K562 (cell line): ENCODE measurements at regions not wholly inside any gene's neighbourhood (a gene's known extent, or its start where the extent isn't known, plus 50 kb on each side); places are given as distances from the start of the nearest gene placed in this dataset.

Source experiments
- ATAC-seq: fragments of 200-7000 bp; cut with Tn5 transposase; 3 replicates; pipeline ENCODE4 v1.9.1; 2020; ENCODE audit warnings: moderate library complexity
- BruUV-seq: library from RNA; stranded (reverse); fragments of 400-500 nt; replicated peaks from 2 replicates; lab custom pipeline; 2021; lab: Mats Ljungman, UMichigan
- CTCF ChIA-PET: fragments of 300-600 bp; formaldehyde crosslinking; extraction: SDS; loops from one replicate; lab custom pipeline; 2021; ENCODE audit warnings: low intra/inter-chr PET ratio; lab: Yijun Ruan, JAX
- POLR2A ChIA-PET: fragments of 300-600, 350-650 bp; sonication (Branson Sonifier 250); formaldehyde crosslinking; extraction: SDS; loops from one replicate; lab custom pipeline; 2021; ENCODE audit warnings: antibody characterized with exemption, inconsistent platforms; lab: Yijun Ruan, JAX
- DNase-seq, 4 experiments: peaks; one replicate each; pipeline versions ENCODE4 v3.0.0 to v3.0.0-alpha.2; 2011 to 2018; ENCODE audit warnings: low spot score in 3 of 4, mixed read lengths in 3 of 4; ENCODE audit errors: extremely low read depth in 1 of 4
- FAIRE-seq: peaks from 2 replicates; lab custom pipeline; 2011; peaks lifted over from hg19 to GRCh38; lab: Jason Lieb, UNC
- H2AFZ ChIP-seq: 2 replicates; pipeline ENCODE4 v1.6.0; 2011; ENCODE audit warnings: low read depth, low read length, control low read depth, inconsistent platforms
- H3K27ac ChIP-seq: fragments of 200-600 bp; 3 replicates; pipeline ENCODE4 v1.8.0; 2011; ENCODE audit warnings: low read depth, mild to moderate bottlenecking, control low read depth, inconsistent platforms, low read length, moderate library complexity, mixed read lengths; ENCODE audit errors: extremely low read depth
- H3K27me3 ChIP-seq, 2 experiments: fragments of 300-600 bp in 1 of 2; 2 replicates in 1 of 2; 3 replicates in 1 of 2; pipeline versions ENCODE4 v1.6.0 to v1.8.0; 2011; ENCODE audit warnings: inconsistent platforms in 2 of 2, low read length in 2 of 2, mild to moderate bottlenecking in 1 of 2, mixed read lengths in 1 of 2, moderate library complexity in 1 of 2; ENCODE audit not compliant: control insufficient read depth in 2 of 2, insufficient read depth in 2 of 2
- H3K36me3 ChIP-seq: fragments of 300-600 bp; 3 replicates; pipeline ENCODE4 v1.8.0; 2011; ENCODE audit warnings: mild to moderate bottlenecking, low read length, inconsistent platforms; ENCODE audit not compliant: control insufficient read depth, insufficient read depth
- H3K4me1 ChIP-seq, 2 experiments: fragments of 200-600 bp in 1 of 2; replicated peaks in 1 of 2; 2 replicates in 1 of 2; 3 replicates in 1 of 2; pipeline versions ENCODE4 v1.5.1 to v1.8.0; 2011; ENCODE audit warnings: inconsistent platforms in 2 of 2, low read length in 2 of 2, mild to moderate bottlenecking in 1 of 2, mixed read lengths in 1 of 2, moderate library complexity in 1 of 2; ENCODE audit not compliant: control insufficient read depth in 2 of 2, insufficient read depth in 2 of 2
- H3K4me2 ChIP-seq: 2 replicates; pipeline ENCODE4 v1.6.1; 2011; ENCODE audit warnings: low read length, control low read depth, inconsistent platforms, mixed read lengths; ENCODE audit not compliant: insufficient read depth
- H3K4me3 ChIP-seq: fragments of 200-600 bp; sonication (generic), shearing (Covaris generic); 2 replicates; pipeline ENCODE4 v1.5.1; 2016; ENCODE audit warnings: control low read depth, inconsistent platforms
- H3K79me2 ChIP-seq: fragments of 200-600 bp; 3 replicates; pipeline ENCODE4 v1.8.0; 2011; ENCODE audit warnings: low read length, inconsistent platforms; ENCODE audit not compliant: control insufficient read depth, insufficient read depth
- H3K9ac ChIP-seq, 2 experiments: 2 replicates each; pipeline versions ENCODE4 v1.6.0 to v1.6.1; 2011; ENCODE audit warnings: low read depth in 2 of 2, low read length in 2 of 2, control low read depth in 1 of 2, inconsistent platforms in 1 of 2, mild to moderate bottlenecking in 1 of 2, mixed read lengths in 1 of 2; ENCODE audit not compliant: insufficient read depth in 1 of 2
- H3K9me1 ChIP-seq: one replicate; pipeline ENCODE4 v1.6.0; 2011; ENCODE audit warnings: inconsistent platforms, mild to moderate bottlenecking, low read length, moderate library complexity; ENCODE audit not compliant: control insufficient read depth, insufficient read depth
- H3K9me3 ChIP-seq: replicated peaks from 2 replicates; pipeline ENCODE4 v1.5.1; 2011; ENCODE audit warnings: low read depth, low read length, inconsistent platforms; ENCODE audit not compliant: control insufficient read depth, insufficient read depth
- H4K20me1 ChIP-seq: replicated peaks from 2 replicates; pipeline ENCODE4 v1.6.1; 2011; ENCODE audit warnings: low read length, inconsistent platforms, mixed read lengths; ENCODE audit not compliant: control insufficient read depth, insufficient read depth
- COPS2 ChIP-seq: fragments of 450-650 bp; conservative IDR thresholded peaks from 2 replicates; pipeline ENCODE4 v1.6.1; 2016; ENCODE audit warnings: mild to moderate bottlenecking, moderate library complexity
- PPARD ChIP-seq: fragments of 250-450 bp; sonication (Bioruptor Pico); IDR thresholded peaks from 2 replicates; pipeline ENCODE4 v1.8.0; 2022; ENCODE audit warnings: inconsistent platforms, mild to moderate bottlenecking, moderate library complexity
- PYGO2 ChIP-seq: fragments of 450-650 bp; IDR thresholded peaks from 2 replicates; pipeline ENCODE4 v1.6.1; 2016; ENCODE audit warnings: mild to moderate bottlenecking, missing genetic modification characterization, moderate library complexity, missing compliant biosample characterization
- SMARCA4 ChIP-seq: fragments of 450-650 bp; IDR thresholded peaks from 2 replicates; pipeline ENCODE4 v1.6.1; 2016
- TCF3 ChIP-seq: sonication (generic); formaldehyde crosslinking; IDR thresholded peaks from 2 replicates; pipeline ENCODE4 v1.4.0; 2020; ENCODE audit warnings: mild to moderate bottlenecking, missing genetic modification reagents
- U2AF1 ChIP-seq: fragments of 200-400 bp; formaldehyde crosslinking; optimal IDR thresholded peaks from 2 replicates; pipeline ENCODE3; 2017; ENCODE audit warnings: mild to moderate bottlenecking, low read depth, low read length, moderate library complexity
- ZBED1 ChIP-seq: IDR thresholded peaks from 2 replicates; pipeline ENCODE4 v1.6.1; 2014
- ZNF263 ChIP-seq: sonication (generic); formaldehyde crosslinking; IDR thresholded peaks from 2 replicates; pipeline ENCODE4 v1.8.0; 2022; ENCODE audit warnings: mild to moderate bottlenecking, missing genetic modification reagents, borderline replicate concordance
- ZNF609 ChIP-seq: sonication (generic); formaldehyde crosslinking; IDR thresholded peaks from 2 replicates; pipeline ENCODE4 v1.8.1; 2023; ENCODE audit warnings: missing genetic modification reagents, mild to moderate bottlenecking, borderline replicate concordance
- ZNF699 ChIP-seq: fragments of 250-450 bp; sonication (Bioruptor Pico); IDR thresholded peaks from 2 replicates; pipeline ENCODE4 v1.8.0; 2021; ENCODE audit warnings: mild to moderate bottlenecking, moderate library complexity; ENCODE audit not compliant: insufficient replicate concordance
- WGBS: fragments of 100-300 bp; shearing (Covaris generic); methylation state at CpG from one replicate; pipeline ENCODE4 v1.1.6; 2016; ENCODE audit warnings: low coverage, mixed read lengths; ENCODE audit not compliant: insufficient coverage; ENCODE audit errors: missing lambda C conversion rate; 5-methylcytosine and 5-hydroxymethylcytosine counted together
- in situ Hi-C: fragments of 300-500 bp; cut with MboI; formaldehyde crosslinking; loops from 4 replicates; pipeline ENCODE4 v1.15.0; 2018; ENCODE audit warnings: inconsistent platforms, mixed read lengths
- intact Hi-C: fragments of 100-400 bp; cut with micrococcal nuclease; formaldehyde crosslinking; loops from 2 replicates; pipeline ENCODE4 v1.14.2; 2022
- TF ChIP-seq, protein P1 (sequence below): sonication (generic); formaldehyde crosslinking; IDR thresholded peaks from 2 replicates; pipeline ENCODE4 v1.8.1; 2023; ENCODE audit warnings: mild to moderate bottlenecking, missing genetic modification reagents
- TF ChIP-seq, protein P2 (sequence below): IDR thresholded peaks from 3 replicates; pipeline ENCODE4 v1.6.1; 2011; ENCODE audit warnings: borderline replicate concordance, mild to moderate bottlenecking, moderate library complexity; ENCODE audit not compliant: insufficient read length; ENCODE audit errors: extremely low read depth
- TF ChIP-seq, protein P3 (sequence below): fragments of 450-650 bp; IDR thresholded peaks from 2 replicates; pipeline ENCODE4 v1.6.1; 2016

DNA sequence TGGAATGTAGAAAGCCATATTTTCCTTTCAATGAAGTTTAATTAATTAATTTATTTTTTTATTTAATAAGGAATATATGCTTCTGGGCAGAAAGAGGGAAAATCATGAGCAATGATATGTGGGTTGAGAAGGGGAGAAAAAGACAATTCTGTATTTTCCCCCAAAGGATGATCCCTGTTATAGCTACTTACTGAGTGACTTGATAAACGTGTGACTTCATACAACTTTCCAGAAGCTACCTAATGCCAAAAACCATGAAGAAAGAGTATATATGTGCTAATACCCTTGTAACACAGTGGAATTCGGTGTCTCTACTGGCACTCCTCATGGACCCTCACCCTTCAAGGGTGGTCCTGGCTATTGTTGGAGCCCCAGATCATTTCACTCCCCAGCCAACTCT lies 335.0 kb upstream of the KLF4 start:
- H3K4me3 ChIP-seq, result no peak overlapping the region
- H3K4me1 ChIP-seq, result peaks cover 4 to 7% of the 10 kb centered on the region in 2 experiments; a peak in 4 of 5 replicates
- no TSS peak for BruUV-seq
- WGBS, result 0% methylated on average over 2 of the region's 2 CpGs
- POLR2A ChIA-PET, result interaction anchor here (0.7 kb wide), 1 partner anchor 89 kb away, joined by 3 read pairs; no protein-coding TSS in a partner anchor
- no peak for ATAC-seq
- in situ Hi-C loops, result no loop called here
- H3K9me1 ChIP-seq, result no peaks in the 10 kb centered on the region
- no peak overlapping the region for H3K4me2 ChIP-seq
- peaks cover 14 to 26% of the 10 kb centered on the region in 2 experiments for H3K27me3 ChIP-seq
- H3K9me3 ChIP-seq, result no peaks in the 10 kb centered on the region
- H3K27ac ChIP-seq, result no peak overlapping the region
- no peaks in the 10 kb centered on the region for H4K20me1 ChIP-seq
- H3K9ac ChIP-seq, result no peak overlapping the region
- H2AFZ ChIP-seq, result no peak overlapping the region
- no peak for DNase-seq
- intact Hi-C loops, result no loop called here
- no peak for FAIRE-seq
- no peaks in the 10 kb centered on the region for H3K36me3 ChIP-seq
- no peaks in the 10 kb centered on the region for H3K79me2 ChIP-seq
- CTCF ChIA-PET, result no interaction called here
- TF ChIP-seq, protein P1, sequence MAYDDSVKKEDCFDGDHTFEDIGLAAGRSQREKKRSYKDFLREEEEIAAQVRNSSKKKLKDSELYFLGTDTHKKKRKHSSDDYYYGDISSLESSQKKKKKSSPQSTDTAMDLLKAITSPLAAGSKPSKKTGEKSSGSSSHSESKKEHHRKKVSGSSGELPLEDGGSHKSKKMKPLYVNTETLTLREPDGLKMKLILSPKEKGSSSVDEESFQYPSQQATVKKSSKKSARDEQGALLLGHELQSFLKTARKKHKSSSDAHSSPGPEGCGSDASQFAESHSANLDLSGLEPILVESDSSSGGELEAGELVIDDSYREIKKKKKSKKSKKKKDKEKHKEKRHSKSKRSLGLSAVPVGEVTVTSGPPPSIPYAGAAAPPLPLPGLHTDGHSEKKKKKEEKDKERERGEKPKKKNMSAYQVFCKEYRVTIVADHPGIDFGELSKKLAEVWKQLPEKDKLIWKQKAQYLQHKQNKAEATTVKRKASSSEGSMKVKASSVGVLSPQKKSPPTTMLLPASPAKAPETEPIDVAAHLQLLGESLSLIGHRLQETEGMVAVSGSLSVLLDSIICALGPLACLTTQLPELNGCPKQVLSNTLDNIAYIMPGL (CRISPR knock-in tag), result no peak
- TF ChIP-seq U2AF1, result no peak
- TF ChIP-seq PPARD (CRISPR knock-in tag), result no peak
- TF ChIP-seq COPS2, result no peak
- TF ChIP-seq ZBED1, result no peak
- no peak for TF ChIP-seq ZNF699 (CRISPR knock-in tag)
- TF ChIP-seq TCF3 (CRISPR knock-in tag), result no peak
- no peak for TF ChIP-seq SMARCA4
- TF ChIP-seq PYGO2, result no peak
- TF ChIP-seq, protein P2, sequence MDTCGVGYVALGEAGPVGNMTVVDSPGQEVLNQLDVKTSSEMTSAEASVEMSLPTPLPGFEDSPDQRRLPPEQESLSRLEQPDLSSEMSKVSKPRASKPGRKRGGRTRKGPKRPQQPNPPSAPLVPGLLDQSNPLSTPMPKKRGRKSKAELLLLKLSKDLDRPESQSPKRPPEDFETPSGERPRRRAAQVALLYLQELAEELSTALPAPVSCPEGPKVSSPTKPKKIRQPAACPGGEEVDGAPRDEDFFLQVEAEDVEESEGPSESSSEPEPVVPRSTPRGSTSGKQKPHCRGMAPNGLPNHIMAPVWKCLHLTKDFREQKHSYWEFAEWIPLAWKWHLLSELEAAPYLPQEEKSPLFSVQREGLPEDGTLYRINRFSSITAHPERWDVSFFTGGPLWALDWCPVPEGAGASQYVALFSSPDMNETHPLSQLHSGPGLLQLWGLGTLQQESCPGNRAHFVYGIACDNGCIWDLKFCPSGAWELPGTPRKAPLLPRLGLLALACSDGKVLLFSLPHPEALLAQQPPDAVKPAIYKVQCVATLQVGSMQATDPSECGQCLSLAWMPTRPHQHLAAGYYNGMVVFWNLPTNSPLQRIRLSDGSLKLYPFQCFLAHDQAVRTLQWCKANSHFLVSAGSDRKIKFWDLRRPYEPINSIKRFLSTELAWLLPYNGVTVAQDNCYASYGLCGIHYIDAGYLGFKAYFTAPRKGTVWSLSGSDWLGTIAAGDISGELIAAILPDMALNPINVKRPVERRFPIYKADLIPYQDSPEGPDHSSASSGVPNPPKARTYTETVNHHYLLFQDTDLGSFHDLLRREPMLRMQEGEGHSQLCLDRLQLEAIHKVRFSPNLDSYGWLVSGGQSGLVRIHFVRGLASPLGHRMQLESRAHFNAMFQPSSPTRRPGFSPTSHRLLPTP, result no peak
- TF ChIP-seq ZNF263, result no peak
- TF ChIP-seq, protein P3, sequence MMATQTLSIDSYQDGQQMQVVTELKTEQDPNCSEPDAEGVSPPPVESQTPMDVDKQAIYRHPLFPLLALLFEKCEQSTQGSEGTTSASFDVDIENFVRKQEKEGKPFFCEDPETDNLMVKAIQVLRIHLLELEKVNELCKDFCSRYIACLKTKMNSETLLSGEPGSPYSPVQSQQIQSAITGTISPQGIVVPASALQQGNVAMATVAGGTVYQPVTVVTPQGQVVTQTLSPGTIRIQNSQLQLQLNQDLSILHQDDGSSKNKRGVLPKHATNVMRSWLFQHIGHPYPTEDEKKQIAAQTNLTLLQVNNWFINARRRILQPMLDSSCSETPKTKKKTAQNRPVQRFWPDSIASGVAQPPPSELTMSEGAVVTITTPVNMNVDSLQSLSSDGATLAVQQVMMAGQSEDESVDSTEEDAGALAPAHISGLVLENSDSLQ, result no peak
- no peak for TF ChIP-seq ZNF609 (CRISPR knock-in tag)
